HCEC 1CT (cell line): ENCODE measurements at regions not wholly inside any gene's neighbourhood (a gene's known extent, or its start where the extent isn't known, plus 50 kb on each side); places are given as distances from the start of the nearest gene placed in this dataset.
"Not testable (repeated sequence)": the region's sequence is repeated elsewhere in the genome, so short reads cannot be mapped to it uniquely, and the experiment has no call there.

Experiments used
- DNase-seq: peaks from one replicate; pipeline ENCODE4 v3.0.0-alpha.2; 2017

DNA sequence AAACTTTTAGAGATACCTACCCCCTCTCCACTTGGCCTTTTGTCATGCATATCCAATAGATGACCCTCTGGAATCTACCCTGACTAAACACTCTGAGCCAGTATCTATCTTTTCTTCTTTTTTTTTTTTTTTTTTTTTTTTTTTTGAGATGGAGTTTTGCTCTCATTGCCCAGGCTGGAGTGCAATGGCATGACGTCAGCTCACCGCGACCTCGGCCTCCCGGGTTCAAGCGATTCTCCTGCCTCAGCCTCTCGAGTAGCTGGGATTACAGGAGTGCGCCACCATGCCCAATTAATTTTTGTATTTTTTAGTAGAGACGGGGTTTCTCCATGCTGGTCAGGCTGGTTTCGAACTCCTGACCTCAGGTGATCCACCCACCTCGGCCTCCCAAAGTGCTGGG, 50.8 kb upstream of the GRIN2B start:
- DNase-seq: not testable (repeated sequence)

DNA sequence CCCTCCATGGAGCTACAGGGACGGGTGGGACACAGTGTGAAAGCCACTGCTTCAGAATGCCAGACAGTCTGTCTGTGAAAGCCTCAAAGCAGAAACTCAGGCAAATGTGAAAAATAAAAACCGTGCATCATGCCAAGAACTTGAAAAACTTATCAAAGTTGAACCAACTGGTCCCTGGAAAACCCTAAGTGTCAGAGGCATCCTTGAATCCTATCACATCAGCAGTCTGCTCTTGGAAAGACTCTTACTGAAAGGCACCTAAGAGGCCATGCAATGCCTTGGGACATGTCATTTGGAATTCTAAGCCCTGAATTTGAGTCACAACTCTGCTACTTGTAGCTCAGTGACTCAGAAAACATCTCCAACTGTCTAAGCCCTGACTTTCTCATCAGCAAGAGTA, 62.4 kb upstream of the GRIN2B start:
- no peak for DNase-seq

DNA sequence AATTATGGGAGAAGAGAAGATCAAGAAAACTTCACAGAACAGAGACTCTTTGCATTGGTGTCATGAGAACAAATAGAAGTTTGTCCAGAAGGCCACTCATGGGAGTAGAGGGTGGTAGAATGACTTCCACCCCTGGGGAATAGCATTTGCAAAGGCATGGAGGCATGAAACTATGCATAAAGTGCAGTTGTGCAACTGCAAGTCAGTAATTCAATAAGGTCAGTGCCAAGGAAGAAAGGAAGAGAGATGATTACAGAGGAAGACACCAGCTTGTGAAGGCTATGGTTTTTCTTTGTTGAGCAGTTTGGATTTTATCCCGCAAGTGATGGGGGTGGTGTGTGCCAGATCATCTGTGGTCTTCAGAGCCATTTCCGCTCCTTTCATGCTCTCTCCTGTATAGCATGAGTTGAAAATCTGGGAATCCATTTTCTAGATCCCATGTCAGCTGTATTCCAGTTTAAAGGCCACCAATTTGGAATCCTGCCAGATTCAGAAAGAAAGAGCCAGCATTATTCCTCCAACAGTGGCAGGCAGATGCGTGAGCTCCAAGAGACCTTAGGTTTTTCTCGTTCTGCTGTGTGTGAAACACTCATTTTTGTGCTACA, 67.6 kb upstream of the GRIN2B start:
- no peak for DNase-seq

DNA sequence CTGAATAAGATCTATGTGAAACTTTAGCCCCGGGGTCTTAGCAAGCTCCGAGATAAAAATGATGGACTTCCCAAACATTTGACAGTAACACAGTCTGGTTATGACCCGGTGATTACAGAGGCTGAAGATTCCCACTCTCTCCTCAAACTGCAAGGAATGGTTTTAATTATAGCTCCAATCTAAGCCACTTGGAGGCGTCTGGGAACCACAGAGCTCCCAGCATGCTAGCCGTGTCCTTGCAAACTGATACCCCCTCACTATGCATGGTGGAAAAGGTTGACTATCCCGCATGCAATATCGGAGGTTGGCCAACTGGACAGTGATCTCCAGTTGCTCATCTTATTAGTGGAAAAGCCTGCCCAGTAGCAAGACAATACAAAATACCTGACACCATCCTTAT, 76.5 kb upstream of the GRIN2B start:
- no peak for DNase-seq

DNA sequence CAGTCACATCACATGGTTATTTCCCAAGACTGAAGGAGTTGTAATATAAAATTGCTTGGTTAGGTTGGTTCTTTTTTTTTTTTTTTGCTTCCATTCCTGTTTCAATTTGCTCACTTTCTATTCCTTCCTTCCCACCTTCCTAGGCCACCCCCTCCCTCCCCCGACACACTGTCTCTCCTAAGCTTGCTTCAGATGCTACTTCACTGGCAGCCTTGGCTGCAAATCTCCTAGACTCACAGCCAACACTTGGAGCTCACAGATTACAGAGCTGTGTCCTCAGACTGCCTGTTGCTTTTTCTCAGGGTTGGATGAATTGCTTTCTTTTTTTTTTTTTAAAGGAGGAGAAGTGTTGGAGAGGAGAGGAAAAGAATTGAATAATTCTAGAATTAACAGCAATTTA, 77.3 kb upstream of the GRIN2B start:
- no peak for DNase-seq

DNA sequence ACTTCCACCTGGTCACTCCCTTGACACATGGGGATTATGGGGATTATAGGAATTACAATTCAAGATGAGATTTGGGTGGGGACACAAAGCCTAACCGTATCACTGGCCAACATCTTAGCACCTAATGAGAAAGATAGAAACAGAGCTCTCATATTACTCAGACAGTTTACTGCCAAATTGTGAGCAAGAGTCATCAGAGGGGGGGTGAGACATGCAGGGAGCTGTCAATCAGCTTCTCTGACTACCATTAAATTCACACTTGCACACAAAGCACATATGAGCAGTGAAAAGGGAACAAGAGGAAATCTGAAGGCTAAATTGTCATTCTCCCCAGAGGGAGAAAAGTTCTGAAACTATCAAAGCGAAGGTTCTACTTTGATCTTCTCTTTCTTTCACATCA, 78.1 kb upstream of the GRIN2B start:
- DNase-seq: no peak

DNA sequence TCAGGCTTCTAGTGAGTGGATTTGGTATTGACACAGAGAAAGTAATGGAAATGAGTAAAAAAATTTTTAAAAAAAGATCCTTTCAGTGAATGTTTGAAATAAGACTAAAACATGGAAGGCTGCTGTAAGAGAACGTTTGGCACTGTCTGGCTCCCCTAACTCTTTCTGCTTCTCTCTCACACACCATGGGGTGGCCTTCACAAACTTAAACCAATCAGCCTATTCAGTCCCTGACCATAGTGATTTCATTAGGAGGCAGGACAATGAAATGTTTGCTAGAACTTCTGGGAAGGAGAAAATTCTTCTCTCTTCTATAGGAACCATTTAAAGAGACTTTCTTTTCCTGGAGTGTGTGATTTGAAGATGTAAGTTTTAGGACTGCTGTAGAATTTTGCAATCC, 84.2 kb upstream of the GRIN2B start:
- no peak for DNase-seq

DNA sequence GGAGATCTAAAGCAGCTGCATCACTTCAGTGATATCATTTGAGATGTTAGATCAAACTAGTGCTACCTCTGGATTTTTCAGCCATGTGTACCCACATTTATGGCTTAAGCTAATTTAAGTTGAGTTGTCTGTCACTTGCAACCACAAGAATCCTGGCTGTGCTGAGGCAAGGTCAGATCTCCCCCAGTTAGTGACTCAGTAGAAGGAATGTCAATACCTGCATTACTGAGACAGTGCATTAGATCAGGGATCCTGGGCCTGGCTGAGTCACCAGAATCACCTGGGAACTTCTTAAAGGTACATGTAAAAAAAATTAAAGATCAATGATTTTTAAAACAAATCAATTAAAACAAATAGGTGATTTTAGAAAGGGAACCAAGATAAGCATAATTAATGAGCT, 84.6 kb upstream of the GRIN2B start:
- no peak for DNase-seq

DNA sequence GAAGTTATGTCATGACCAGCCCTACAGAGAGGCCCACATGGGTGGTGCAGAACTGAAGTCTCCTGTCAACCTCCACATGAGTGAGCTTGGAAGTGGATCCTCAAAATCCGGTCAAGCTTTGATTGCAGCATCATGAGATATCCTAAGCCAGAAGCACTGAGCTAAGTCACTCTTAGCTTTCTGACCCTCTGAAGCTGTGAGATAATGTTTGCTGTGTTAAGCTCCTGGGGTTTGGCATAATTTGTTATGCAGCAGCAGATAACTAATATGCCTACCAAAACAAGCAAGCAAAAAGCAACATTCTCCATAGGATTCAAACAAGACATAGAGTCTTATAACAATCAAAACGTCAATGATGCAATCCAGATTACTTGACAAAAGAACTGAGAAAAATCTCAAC, 87.6 kb upstream of the GRIN2B start:
- no peak for DNase-seq

DNA sequence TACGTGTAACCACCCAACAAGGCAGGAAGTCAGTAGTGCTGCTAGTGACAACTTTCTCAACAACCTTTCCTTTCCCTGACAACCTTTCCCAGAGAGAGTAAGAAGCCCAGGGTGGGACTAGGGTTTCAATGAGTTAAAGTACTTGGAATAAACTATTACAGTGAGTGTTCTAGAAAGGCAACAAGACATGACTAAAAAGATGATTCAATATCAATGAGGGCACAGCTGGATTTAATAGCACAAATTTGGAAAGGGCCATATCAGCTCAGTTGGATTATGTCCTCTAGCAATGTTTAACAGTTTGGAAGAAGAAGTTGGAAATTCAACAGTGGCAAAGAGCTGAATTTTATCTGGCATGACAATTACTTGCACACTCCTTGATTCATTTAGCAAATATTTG, 90.4 kb upstream of the GRIN2B start:
- no peak for DNase-seq

DNA sequence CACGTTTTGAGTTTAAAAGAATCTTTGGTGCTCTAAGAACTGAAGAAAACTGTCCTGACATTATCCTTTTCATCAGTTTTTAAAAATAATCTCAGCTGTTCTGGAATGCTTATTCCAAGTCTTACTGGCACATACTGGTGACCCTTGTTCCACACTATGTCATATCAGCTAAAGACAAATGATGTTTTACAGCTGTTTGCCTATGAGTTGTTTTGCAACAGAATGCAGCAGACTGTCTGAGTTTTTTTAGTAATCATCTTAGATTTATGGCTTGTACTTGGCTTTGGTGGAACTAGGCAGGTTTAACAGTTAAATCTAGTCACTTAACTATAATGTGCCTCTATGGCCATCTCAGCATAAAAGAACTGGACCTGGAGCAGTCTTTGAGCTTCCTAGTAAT, 91.6 kb upstream of the GRIN2B start:
- no peak for DNase-seq

DNA sequence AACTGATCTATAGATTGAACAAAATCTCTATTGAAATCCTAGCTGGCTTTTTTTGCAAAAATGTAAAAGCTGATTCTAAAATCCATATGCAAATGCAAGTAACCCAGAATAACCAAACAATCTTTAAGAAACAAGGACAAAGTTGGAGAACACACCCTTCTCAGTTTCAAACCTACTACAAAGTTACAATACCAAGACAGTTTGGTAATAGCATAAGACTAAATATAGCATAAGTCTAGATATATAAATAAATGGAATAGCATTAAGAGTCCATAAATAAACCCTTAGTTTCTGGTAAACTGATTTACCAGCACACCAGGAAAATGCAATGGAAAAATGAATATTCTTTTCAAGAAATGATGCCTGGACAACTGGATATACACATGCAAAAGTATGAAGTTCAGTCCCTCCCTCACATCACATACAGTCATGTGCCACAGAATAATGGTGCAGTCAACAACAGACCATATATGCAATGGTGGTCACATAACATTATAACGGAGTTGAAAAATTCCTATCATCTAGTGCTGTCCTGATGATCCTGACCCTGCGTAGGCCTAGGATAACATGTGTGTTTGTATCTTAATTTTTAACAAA, 94.5 kb upstream of the GRIN2B start:
- no peak for DNase-seq

DNA sequence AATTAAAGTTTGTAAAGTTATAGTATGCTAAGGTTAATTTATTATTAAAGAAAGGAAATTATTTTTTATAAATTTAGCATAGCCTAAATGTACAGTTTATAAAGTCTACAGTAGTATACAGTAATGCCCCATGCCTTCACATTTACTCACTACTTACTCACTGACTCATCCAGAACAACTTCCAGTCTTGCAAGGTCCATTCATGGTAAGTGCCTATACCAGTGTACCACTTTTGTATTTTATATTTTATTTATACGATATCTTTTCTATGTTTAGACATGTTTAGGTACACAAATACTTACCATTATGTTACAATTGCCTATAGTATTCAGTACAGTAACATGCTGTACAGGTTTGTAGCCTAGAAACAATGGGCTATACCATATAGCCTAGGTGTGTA, 95.1 kb upstream of the GRIN2B start:
- no peak for DNase-seq

DNA sequence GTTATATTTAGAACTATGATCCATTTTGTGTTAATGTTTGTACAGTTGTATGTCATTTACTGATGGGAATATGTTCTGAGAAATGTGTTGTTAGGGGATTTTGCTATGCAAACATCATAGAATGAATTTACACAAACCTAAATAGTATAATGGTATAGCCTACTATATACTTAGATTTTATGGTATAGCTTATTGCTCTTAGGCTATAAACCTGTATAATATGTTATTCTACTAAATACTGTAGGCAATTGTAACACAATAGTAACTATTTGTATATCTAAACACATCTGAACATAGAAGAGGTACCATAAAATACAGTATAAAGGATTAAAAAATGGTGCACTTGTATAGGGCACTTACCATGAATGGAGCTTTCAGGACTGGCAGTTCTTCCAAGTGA, 105.4 kb upstream of the GRIN2B start:
- DNase-seq: no peak

DNA sequence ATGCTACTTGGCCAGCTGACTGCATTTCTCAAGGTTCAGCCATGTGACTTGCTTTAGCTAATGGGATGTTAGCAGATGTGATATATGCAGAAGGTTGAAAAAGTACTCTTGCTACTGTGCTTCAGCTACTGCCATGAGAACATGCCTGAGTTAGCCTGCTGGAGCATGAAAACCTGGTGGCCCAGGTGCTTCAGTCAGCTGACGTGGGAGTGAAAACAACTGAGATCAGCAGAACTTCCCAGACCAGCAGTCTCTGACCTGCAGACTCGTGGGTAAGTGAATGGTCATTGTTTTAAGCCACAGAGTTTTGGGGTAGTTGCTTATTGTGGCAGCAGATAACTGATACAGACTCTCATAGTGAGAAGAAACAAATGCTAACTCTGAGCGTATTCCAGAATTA, 118.6 kb upstream of the GRIN2B start:
- no peak for DNase-seq

DNA sequence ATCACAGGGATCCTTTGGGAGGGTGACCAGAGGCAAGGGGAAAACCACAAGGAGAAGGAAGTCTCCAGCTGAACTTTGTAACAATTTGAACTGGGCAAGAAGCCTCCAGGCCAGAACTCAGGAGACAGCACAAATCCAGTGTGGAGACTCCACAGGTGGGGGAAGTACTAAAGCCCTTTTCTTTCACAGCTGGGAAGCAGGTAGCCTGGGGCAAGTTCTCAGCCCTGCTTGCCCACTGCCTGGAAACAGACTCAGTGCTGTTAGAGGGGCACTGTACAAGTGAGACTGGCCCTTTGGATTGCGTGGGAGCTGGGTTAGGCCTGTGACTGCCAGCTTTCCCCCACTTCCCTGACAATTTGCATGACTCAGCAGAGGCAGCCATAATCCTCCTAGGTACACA, 120.2 kb upstream of the GRIN2B start:
- DNase-seq: not testable (repeated sequence)

DNA sequence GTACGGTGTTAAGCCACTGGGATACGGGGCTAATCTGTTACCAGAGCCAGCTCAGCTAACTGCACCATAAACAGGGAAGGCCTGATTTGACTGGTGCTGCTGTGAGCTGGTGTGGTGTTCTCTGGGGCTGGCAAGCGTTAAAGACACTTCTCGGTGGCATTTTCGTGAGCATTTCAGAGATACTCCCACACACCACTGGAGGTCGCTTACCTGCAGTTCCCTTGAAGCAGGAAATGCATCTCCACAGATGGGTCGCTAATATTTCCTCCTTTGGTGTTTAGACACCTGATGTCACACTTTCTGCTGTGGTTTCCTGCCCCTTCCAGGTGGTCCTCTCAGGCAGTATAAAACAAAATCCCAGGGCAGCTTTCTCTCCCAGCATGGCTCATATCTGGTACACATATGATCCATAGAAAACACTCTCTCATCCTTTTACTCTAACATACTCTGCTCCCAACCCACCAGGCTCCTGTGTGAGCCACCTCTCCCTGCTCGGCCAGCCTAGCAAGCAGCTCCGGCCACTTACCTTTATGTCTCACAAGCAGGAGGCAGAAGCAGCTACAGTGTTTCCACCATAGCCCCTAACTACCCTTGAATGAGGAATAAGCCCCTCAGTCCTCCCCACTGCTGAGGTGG, 129.9 kb upstream of the GRIN2B start:
- no peak for DNase-seq

DNA sequence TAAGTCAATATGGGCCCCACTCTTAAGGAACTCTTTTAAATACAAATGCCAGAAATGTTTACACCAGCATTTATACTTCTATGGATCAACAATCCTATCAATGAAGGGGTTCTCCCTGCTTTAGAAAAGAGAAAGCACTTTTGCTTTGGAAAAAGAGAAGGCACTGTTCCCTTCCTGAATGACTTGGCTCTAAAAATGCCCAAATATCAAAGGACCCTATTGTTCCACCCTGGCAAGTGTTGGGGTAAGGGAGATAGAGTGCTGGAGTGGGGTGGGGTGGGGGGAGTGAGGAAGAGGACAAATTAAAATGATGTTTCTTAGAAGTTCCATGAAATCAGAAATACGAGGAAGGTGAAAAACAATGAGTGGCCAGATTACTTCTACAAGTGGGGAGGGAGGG, 131.6 kb upstream of the GRIN2B start:
- DNase-seq: no peak

DNA sequence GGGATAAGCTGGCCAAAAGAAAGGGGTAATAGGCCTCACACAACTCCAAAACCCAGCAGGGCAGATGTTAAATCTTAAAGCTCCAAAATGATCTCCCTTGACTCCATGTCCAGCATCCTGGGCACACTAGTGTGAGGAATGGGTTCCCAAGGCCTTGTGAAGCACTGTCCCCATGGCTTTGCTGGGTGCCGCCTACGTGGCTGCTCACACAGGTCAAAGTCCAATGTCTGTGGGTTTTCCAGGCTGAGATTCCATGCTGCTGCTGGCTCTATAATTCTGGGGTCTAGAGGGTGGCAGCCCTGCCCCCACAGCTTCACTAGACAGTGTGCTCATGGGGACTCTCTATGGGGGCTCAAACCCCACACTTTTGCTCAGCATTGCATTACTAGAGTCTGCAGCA, 145.3 kb upstream of the GRIN2B start:
- no peak for DNase-seq

DNA sequence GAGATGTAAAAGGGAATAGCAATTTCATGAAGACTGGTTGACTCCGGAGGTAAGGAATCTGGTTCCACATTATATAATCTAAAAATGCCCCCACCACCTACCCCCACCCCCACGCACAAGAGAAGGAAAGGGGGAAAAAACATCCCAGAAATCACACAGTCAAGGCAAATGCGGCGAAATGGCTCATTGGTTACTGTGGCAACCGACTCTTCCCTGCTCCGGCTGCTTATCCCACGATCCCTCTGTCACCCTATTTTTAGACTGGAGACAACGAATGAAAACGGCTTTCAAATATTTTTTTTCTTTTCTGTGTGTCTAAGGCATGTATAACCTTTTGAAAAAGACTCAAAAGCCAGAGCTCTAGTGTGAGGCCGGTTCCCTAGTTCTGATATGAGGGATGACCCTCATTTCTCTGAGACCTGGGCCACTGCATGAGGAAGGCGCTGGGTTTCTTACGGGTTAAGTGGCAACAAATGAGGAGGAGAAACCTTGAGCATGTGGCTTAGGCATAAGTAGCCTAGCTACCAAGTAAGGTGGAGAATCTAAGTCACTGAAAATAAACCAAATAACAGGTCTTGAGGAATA, 148.3 kb upstream of the GRIN2B start:
- no peak for DNase-seq

DNA sequence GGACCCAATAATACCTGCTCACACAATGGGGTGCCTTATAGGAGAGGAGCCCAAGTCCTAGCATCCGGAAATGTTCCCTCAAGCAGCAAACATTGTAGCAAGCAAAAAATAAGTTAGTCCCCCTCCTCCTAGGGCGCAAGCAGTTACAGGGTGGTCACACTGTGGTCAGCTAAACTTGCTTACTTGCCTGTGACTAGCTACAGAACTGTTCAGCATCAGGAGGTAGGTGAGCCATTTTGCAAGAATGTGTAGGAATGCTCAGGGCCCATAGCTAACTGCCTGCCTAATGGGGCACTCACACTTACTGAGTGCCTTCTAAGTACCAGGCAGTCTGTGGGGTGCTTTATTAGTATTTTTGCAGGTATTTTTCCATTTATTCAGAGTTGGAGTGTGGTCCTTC, 154.6 kb upstream of the GRIN2B start:
- no peak for DNase-seq

DNA sequence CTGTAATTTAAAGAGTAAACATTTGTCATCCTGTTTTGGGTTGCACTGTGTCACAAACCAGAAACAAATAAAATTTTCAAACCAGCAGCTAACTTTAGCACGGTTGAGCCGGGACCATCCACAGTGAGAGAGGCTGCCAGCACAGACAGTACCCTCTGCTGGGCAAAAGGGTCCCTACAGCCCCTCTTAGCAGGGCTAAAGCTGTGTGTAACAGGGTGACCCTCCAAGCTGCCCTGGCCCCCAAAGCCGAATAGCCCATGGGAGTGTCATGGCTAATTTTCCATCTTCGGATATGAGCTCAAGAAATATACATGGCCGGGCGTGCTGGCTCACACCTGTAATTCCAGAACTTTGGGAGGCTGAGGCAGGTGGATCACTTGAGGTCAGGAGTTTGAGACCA, 157.1 kb upstream of the GRIN2B start:
- DNase-seq: no peak

DNA sequence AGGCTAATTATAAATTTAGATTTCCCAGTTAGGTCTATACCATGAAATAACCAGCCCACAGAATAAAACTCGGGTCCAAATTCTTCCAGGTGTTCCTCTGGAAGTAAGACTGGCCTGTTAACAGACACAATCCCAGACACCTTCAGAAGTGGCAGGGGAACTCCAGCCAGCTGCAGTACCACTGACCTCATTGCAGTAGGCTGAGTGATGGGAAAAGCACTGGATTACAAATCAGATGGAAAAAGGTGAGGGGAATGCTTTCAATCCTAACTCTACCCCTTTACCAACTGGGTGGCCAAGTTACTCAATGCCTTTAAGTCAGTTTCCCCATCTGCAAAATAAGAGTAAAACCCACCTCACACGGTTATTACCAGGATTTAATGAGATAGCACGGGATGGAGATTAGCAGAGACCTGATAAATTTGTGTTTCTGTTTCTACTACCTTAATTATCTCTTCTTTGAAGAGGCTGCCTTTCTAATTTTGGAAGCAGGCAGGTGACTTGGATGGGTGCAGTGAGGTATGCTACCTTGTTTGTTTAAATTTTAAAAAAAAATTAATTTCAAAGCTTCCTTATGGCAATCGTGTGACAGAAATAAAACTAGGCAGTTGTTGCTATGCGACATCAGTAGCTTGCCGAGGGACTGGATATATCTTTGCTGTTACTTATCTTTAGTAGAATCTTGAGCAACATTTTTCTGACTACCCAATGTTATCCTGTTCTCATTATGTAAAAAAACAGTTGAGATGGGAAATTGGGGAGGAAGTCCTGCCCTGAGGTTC, 167.3 kb upstream of the GRIN2B start:
- no peak for DNase-seq

DNA sequence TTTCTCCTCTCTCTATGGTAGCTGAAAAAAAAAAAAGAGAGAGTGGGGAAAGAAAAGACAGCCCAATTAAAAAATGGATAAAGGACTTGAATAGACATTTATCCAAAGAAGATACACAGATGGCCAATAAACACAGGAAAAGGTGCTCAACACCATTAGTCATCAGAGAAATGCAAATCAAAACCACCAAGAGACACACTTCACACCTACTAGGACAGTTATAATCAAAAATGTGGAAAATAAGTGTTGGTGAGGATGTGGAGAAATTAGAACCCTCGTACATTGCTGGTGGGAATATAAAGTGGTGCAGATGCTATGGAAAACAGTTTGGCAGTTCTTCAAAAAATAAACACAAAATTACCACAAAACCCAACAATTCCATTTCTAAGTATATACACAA, 172.4 kb upstream of the GRIN2B start:
- DNase-seq: no peak
